ENCODE measurements at regions not wholly inside any gene's neighbourhood (a gene's known extent, or its start where the extent isn't known, plus 50 kb on each side); places are given as distances from the start of the nearest gene placed in this dataset.

- no peak overlapping the region for H3K27ac ChIP-seq
- WGBS, 2 donors (ENCODE audit: low coverage in 1 of 2), result 91% methylated on average over 27 of the region's 27 CpGs; no CpG with 5 or more reads in 1 of the 2 donors
- no peaks in the 10 kb centered on the region for H3K27me3 ChIP-seq
- intact Hi-C loops (cut with DNase I; ENCODE audit: low total_unique reads), result no loop called here
- H3K9me3 ChIP-seq, result no peaks in the 10 kb centered on the region
- no peak for TF ChIP-seq POLR2AphosphoS5 (IDR thresholded peaks at IDR 0.05)
- no peak for TF ChIP-seq CTCF (IDR thresholded peaks at IDR 0.05)
- no peak for TF ChIP-seq EP300 (IDR thresholded peaks at IDR 0.05; ENCODE audit: low read depth)
- no peak for TF ChIP-seq POLR2A (IDR thresholded peaks at IDR 0.05)
- in situ Hi-C loops (cut with MboI; ENCODE audit: low pct_ligation_motif_present in 1 of 4, low pct_unique_long_range_greater_than_20kb in 1 of 4, low sequenced_read_pairs in 3 of 4), result no loop called here
- no peaks in the 10 kb centered on the region for H3K4me1 ChIP-seq
- no peak for DNase-seq
- no peak overlapping the region for H3K4me3 ChIP-seq
- H3K36me3 ChIP-seq, result no peaks in the 10 kb centered on the region
Measured at GRCh38 chrX:28042826-28043564, 61.7 kb upstream of the DCAF8L1 start.

GRCh38 chrX:28042260-28042659 lies 61.0 kb upstream of the DCAF8L1 start:
- intact Hi-C loops (cut with DNase I; ENCODE audit: low total_unique reads) (no loop called here), in situ Hi-C loops (cut with MboI; ENCODE audit: low pct_ligation_motif_present in 1 of 4, low pct_unique_long_range_greater_than_20kb in 1 of 4, low sequenced_read_pairs in 3 of 4) (no loop called here)
- Histone ChIP-seq H3K36me3 (no peaks in the 10 kb centered on the region), H3K27ac (no peak overlapping the region), H3K4me1 (no peaks in the 10 kb centered on the region), H3K9me3 (no peaks in the 10 kb centered on the region), H3K4me3 (no peak overlapping the region), H3K27me3 (no peaks in the 10 kb centered on the region)
- no peak for DNase-seq
- 90% methylated on average over 16 of the region's 16 CpGs; no CpG with 5 or more reads in 1 of the 2 donors for WGBS, 2 donors (ENCODE audit: low coverage in 1 of 2)
- TF ChIP-seq CTCF (IDR thresholded peaks at IDR 0.05) (no peak), POLR2A (IDR thresholded peaks at IDR 0.05) (no peak), POLR2AphosphoS5 (IDR thresholded peaks at IDR 0.05) (no peak), EP300 (IDR thresholded peaks at IDR 0.05; ENCODE audit: low read depth) (no peak)

- no peaks in the 10 kb centered on the region for H3K9me3 ChIP-seq
- H3K4me1 ChIP-seq, result no peaks in the 10 kb centered on the region
- H3K27me3 ChIP-seq, result no peaks in the 10 kb centered on the region
- WGBS, 2 donors (ENCODE audit: low coverage in 1 of 2), result 81% methylated on average over 8 of the region's 8 CpGs; no CpG with 5 or more reads in 1 of the 2 donors
- no peaks in the 10 kb centered on the region for H3K36me3 ChIP-seq
- H3K4me3 ChIP-seq, result no peak overlapping the region
- intact Hi-C loops (cut with DNase I; ENCODE audit: low total_unique reads), result no loop called here
- TF ChIP-seq EP300 (IDR thresholded peaks at IDR 0.05; ENCODE audit: low read depth) (no peak), POLR2AphosphoS5 (IDR thresholded peaks at IDR 0.05) (no peak), POLR2A (IDR thresholded peaks at IDR 0.05) (no peak), CTCF (IDR thresholded peaks at IDR 0.05) (no peak)
- no peak for DNase-seq
- in situ Hi-C loops (cut with MboI; ENCODE audit: low pct_ligation_motif_present in 1 of 4, low pct_unique_long_range_greater_than_20kb in 1 of 4, low sequenced_read_pairs in 3 of 4), result no loop called here
- H3K27ac ChIP-seq, result no peak overlapping the region
Measured at GRCh38 chrX:28039258-28039657, 58.0 kb upstream of the DCAF8L1 start.

Measured in transverse colon (tissue), 4 donors.